K562 (cell line): ENCODE measurements at regions not wholly inside any gene's neighbourhood (a gene's known extent, or its start where the extent isn't known, plus 50 kb on each side); places are given as distances from the start of the nearest gene placed in this dataset.

Source experiments
- ATAC-seq: fragments of 200-7000 bp; cut with Tn5 transposase; 3 replicates; pipeline ENCODE4 v1.9.1; 2020; ENCODE audit warnings: moderate library complexity
- BruUV-seq: library from RNA; stranded (reverse); fragments of 400-500 nt; replicated peaks from 2 replicates; lab custom pipeline; 2021; lab: Mats Ljungman, UMichigan
- CTCF ChIA-PET: fragments of 300-600 bp; formaldehyde crosslinking; extraction: SDS; loops from one replicate; lab custom pipeline; 2021; ENCODE audit warnings: low intra/inter-chr PET ratio; lab: Yijun Ruan, JAX
- POLR2A ChIA-PET: fragments of 300-600, 350-650 bp; sonication (Branson Sonifier 250); formaldehyde crosslinking; extraction: SDS; loops from one replicate; lab custom pipeline; 2021; ENCODE audit warnings: antibody characterized with exemption, inconsistent platforms; lab: Yijun Ruan, JAX
- DNase-seq, 4 experiments: peaks; one replicate each; pipeline versions ENCODE4 v3.0.0 to v3.0.0-alpha.2; 2011 to 2018; ENCODE audit warnings: low spot score in 3 of 4, mixed read lengths in 3 of 4; ENCODE audit errors: extremely low read depth in 1 of 4
- FAIRE-seq: peaks from 2 replicates; lab custom pipeline; 2011; peaks lifted over from hg19 to GRCh38; lab: Jason Lieb, UNC
- H2AFZ ChIP-seq: 2 replicates; pipeline ENCODE4 v1.6.0; 2011; ENCODE audit warnings: low read depth, low read length, control low read depth, inconsistent platforms
- H3K27ac ChIP-seq: fragments of 200-600 bp; 3 replicates; pipeline ENCODE4 v1.8.0; 2011; ENCODE audit warnings: low read depth, mild to moderate bottlenecking, control low read depth, inconsistent platforms, low read length, moderate library complexity, mixed read lengths; ENCODE audit errors: extremely low read depth
- H3K27me3 ChIP-seq, 2 experiments: fragments of 300-600 bp in 1 of 2; 2 replicates in 1 of 2; 3 replicates in 1 of 2; pipeline versions ENCODE4 v1.6.0 to v1.8.0; 2011; ENCODE audit warnings: inconsistent platforms in 2 of 2, low read length in 2 of 2, mild to moderate bottlenecking in 1 of 2, mixed read lengths in 1 of 2, moderate library complexity in 1 of 2; ENCODE audit not compliant: control insufficient read depth in 2 of 2, insufficient read depth in 2 of 2
- H3K36me3 ChIP-seq: fragments of 300-600 bp; 3 replicates; pipeline ENCODE4 v1.8.0; 2011; ENCODE audit warnings: mild to moderate bottlenecking, low read length, inconsistent platforms; ENCODE audit not compliant: control insufficient read depth, insufficient read depth
- H3K4me1 ChIP-seq, 2 experiments: fragments of 200-600 bp in 1 of 2; replicated peaks in 1 of 2; 2 replicates in 1 of 2; 3 replicates in 1 of 2; pipeline versions ENCODE4 v1.5.1 to v1.8.0; 2011; ENCODE audit warnings: inconsistent platforms in 2 of 2, low read length in 2 of 2, mild to moderate bottlenecking in 1 of 2, mixed read lengths in 1 of 2, moderate library complexity in 1 of 2; ENCODE audit not compliant: control insufficient read depth in 2 of 2, insufficient read depth in 2 of 2
- H3K4me2 ChIP-seq: 2 replicates; pipeline ENCODE4 v1.6.1; 2011; ENCODE audit warnings: low read length, control low read depth, inconsistent platforms, mixed read lengths; ENCODE audit not compliant: insufficient read depth
- H3K4me3 ChIP-seq: fragments of 200-600 bp; sonication (generic), shearing (Covaris generic); 2 replicates; pipeline ENCODE4 v1.5.1; 2016; ENCODE audit warnings: control low read depth, inconsistent platforms
- H3K79me2 ChIP-seq: fragments of 200-600 bp; 3 replicates; pipeline ENCODE4 v1.8.0; 2011; ENCODE audit warnings: low read length, inconsistent platforms; ENCODE audit not compliant: control insufficient read depth, insufficient read depth
- H3K9ac ChIP-seq, 2 experiments: 2 replicates each; pipeline versions ENCODE4 v1.6.0 to v1.6.1; 2011; ENCODE audit warnings: low read depth in 2 of 2, low read length in 2 of 2, control low read depth in 1 of 2, inconsistent platforms in 1 of 2, mild to moderate bottlenecking in 1 of 2, mixed read lengths in 1 of 2; ENCODE audit not compliant: insufficient read depth in 1 of 2
- H3K9me1 ChIP-seq: one replicate; pipeline ENCODE4 v1.6.0; 2011; ENCODE audit warnings: inconsistent platforms, mild to moderate bottlenecking, low read length, moderate library complexity; ENCODE audit not compliant: control insufficient read depth, insufficient read depth
- H3K9me3 ChIP-seq: replicated peaks from 2 replicates; pipeline ENCODE4 v1.5.1; 2011; ENCODE audit warnings: low read depth, low read length, inconsistent platforms; ENCODE audit not compliant: control insufficient read depth, insufficient read depth
- H4K20me1 ChIP-seq: replicated peaks from 2 replicates; pipeline ENCODE4 v1.6.1; 2011; ENCODE audit warnings: low read length, inconsistent platforms, mixed read lengths; ENCODE audit not compliant: control insufficient read depth, insufficient read depth
- DNMT1 ChIP-seq: fragments of 450-650 bp; IDR thresholded peaks from 2 replicates; pipeline ENCODE4 v1.6.1; 2016; ENCODE audit warnings: antibody characterized with exemption, mild to moderate bottlenecking
- MGA ChIP-seq: fragments of 450-650 bp; IDR thresholded peaks from 2 replicates; pipeline ENCODE4 v1.6.1; 2016; ENCODE audit warnings: mild to moderate bottlenecking, moderate library complexity
- THRB ChIP-seq: fragments of 450-650 bp; formaldehyde crosslinking; conservative IDR thresholded peaks from 2 replicates; pipeline ENCODE4 v1.4.0; 2022; ENCODE audit warnings: mild to moderate bottlenecking, missing genetic modification characterization
- ZBTB49 ChIP-seq: sonication (generic); formaldehyde crosslinking; IDR thresholded peaks from 2 replicates; pipeline ENCODE4 v1.8.0; 2022; ENCODE audit warnings: missing genetic modification reagents, mild to moderate bottlenecking, borderline replicate concordance
- WGBS: fragments of 100-300 bp; shearing (Covaris generic); methylation state at CpG from one replicate; pipeline ENCODE4 v1.1.6; 2016; ENCODE audit warnings: low coverage, mixed read lengths; ENCODE audit not compliant: insufficient coverage; ENCODE audit errors: missing lambda C conversion rate; 5-methylcytosine and 5-hydroxymethylcytosine counted together
- in situ Hi-C: fragments of 300-500 bp; cut with MboI; formaldehyde crosslinking; loops from 4 replicates; pipeline ENCODE4 v1.15.0; 2018; ENCODE audit warnings: inconsistent platforms, mixed read lengths
- intact Hi-C: fragments of 100-400 bp; cut with micrococcal nuclease; formaldehyde crosslinking; loops from 2 replicates; pipeline ENCODE4 v1.14.2; 2022

- H3K36me3 ChIP-seq, result no peaks in the 10 kb centered on the region
- ATAC-seq, result no peak
- WGBS, result 0% methylated on average over 4 of the region's 4 CpGs
- H3K9ac ChIP-seq, result no peak overlapping the region
- CTCF ChIA-PET, result no interaction called here
- in situ Hi-C loops, result no loop called here
- no peak overlapping the region for H2AFZ ChIP-seq
- H3K79me2 ChIP-seq, result no peaks in the 10 kb centered on the region
- no peaks in the 10 kb centered on the region for H3K9me3 ChIP-seq
- H3K4me3 ChIP-seq, result no peak overlapping the region
- POLR2A ChIA-PET, result interaction anchor here (1.0 kb wide), 1 partner anchor 880 kb away, joined by 3 read pairs; no protein-coding TSS in a partner anchor
- no peak for DNase-seq
- BruUV-seq, result no TSS peak
- H3K27me3 ChIP-seq, result peaks cover 13 to 19% of the 10 kb centered on the region in 2 experiments; a peak in 4 of 5 replicates
- TF ChIP-seq ZBTB49 (no peak), MGA (no peak), DNMT1 (no peak), THRB (no peak)
- TF ChIP-seq, all 486 proteins: peak for 0
- H3K27ac ChIP-seq, result no peak overlapping the region
- no peaks in the 10 kb centered on the region for H3K4me1 ChIP-seq
- H3K4me2 ChIP-seq, result no peak overlapping the region
- FAIRE-seq, result no peak
- H3K9me1 ChIP-seq, result no peaks in the 10 kb centered on the region
- intact Hi-C loops, result no loop called here
- no peaks in the 10 kb centered on the region for H4K20me1 ChIP-seq
Measured at GRCh38 chr1:14189381-14189780, 409.1 kb upstream of the KAZN start.
